ENCODE measurements at regions not wholly inside any gene's neighbourhood (a gene's known extent, or its start where the extent isn't known, plus 50 kb on each side); places are given as distances from the start of the nearest gene placed in this dataset.

- no peak overlapping the region for H2AFZ ChIP-seq (ENCODE audit: low read length)
- H3K79me2 ChIP-seq (ENCODE audit: insufficient read depth, low read length) = no peaks in the 10 kb centered on the region
- H4K20me1 ChIP-seq (ENCODE audit: insufficient read depth, low read length) = no peaks in the 10 kb centered on the region
- no peak overlapping the region for H3K9ac ChIP-seq (ENCODE audit: low read length)
- H3K9me2 ChIP-seq (ENCODE audit: low read depth, low read length) = no peaks in the 10 kb centered on the region
- no peaks in the 10 kb centered on the region for H3K27me3 ChIP-seq (ENCODE audit: insufficient read depth, low read length)
- no peaks in the 10 kb centered on the region for H3F3A ChIP-seq (ENCODE audit: insufficient read depth, low read length)
- H3K9me3 ChIP-seq (ENCODE audit: low read length) = no peaks in the 10 kb centered on the region
- H3K4me2 ChIP-seq (ENCODE audit: low read length) = no peak overlapping the region
- H3K4me1 ChIP-seq (ENCODE audit: insufficient read depth, low read length, severe bottlenecking) = no peaks in the 10 kb centered on the region
- H3K27ac ChIP-seq (ENCODE audit: low read depth, low read length, poor library complexity, severe bottlenecking) = no peak overlapping the region
- no peak for TF ChIP-seq EZH2 (IDR thresholded peaks at IDR 0.05; ENCODE audit: borderline replicate concordance, low read length)
- no peak for TF ChIP-seq CTCF (IDR thresholded peaks at IDR 0.05; ENCODE audit: low read length)
- no peaks in the 10 kb centered on the region for H3K36me3 ChIP-seq (ENCODE audit: insufficient read depth, low read length)
- H3K4me3 ChIP-seq (ENCODE audit: low read depth, low read length, poor library complexity, severe bottlenecking) = no peak overlapping the region
Measured at GRCh38 chr10:53276797-53277196, 504.2 kb upstream of the MBL2 start.

GRCh38 chr10:53269482-53269881, 496.9 kb upstream of the MBL2 start:
- H3K27me3 ChIP-seq (ENCODE audit: insufficient read depth, low read length) = no peaks in the 10 kb centered on the region
- H3K4me3 ChIP-seq (ENCODE audit: low read depth, low read length, poor library complexity, severe bottlenecking) = no peak overlapping the region
- no peaks in the 10 kb centered on the region for H3K9me3 ChIP-seq (ENCODE audit: low read length)
- no peaks in the 10 kb centered on the region for H4K20me1 ChIP-seq (ENCODE audit: insufficient read depth, low read length)
- H3K4me2 ChIP-seq (ENCODE audit: low read length) = no peak overlapping the region
- H3K4me1 ChIP-seq (ENCODE audit: insufficient read depth, low read length, severe bottlenecking) = no peaks in the 10 kb centered on the region
- no peaks in the 10 kb centered on the region for H3K9me2 ChIP-seq (ENCODE audit: low read depth, low read length)
- H3K36me3 ChIP-seq (ENCODE audit: insufficient read depth, low read length) = no peaks in the 10 kb centered on the region
- TF ChIP-seq EZH2 (IDR thresholded peaks at IDR 0.05; ENCODE audit: borderline replicate concordance, low read length) (no peak), CTCF (IDR thresholded peaks at IDR 0.05; ENCODE audit: low read length) (no peak)
- no peaks in the 10 kb centered on the region for H3K79me2 ChIP-seq (ENCODE audit: insufficient read depth, low read length)
- no peak overlapping the region for H3K27ac ChIP-seq (ENCODE audit: low read depth, low read length, poor library complexity, severe bottlenecking)
- H2AFZ ChIP-seq (ENCODE audit: low read length) = no peak overlapping the region
- no peak overlapping the region for H3K9ac ChIP-seq (ENCODE audit: low read length)
- no peaks in the 10 kb centered on the region; the same call in 1 of the 2 replicates for H3F3A ChIP-seq (ENCODE audit: insufficient read depth, low read length)

DNA sequence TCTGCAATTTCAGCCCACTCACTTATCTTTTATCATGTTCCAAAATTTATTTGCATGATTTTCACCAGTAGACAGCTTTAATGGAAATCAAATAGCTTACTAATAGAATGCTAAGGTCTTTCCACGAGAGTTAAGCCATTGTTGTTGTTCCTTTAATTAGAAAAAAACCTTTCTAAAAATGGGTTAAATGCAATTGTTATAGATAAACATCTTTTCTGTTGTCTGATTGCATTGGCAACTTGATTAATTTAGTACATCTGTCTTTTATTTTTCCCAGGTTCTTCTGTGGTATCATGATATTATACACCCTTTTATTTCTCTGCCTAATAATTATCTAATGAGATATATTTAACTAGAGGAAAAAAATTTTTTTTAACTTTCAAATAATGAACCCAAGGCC, 487.6 kb upstream of the MBL2 start:
- no peak for TF ChIP-seq CTCF (IDR thresholded peaks at IDR 0.05; ENCODE audit: low read length)
- TF ChIP-seq EZH2 (IDR thresholded peaks at IDR 0.05; ENCODE audit: borderline replicate concordance, low read length) = no peak
- no peak overlapping the region for H3K4me3 ChIP-seq (ENCODE audit: low read depth, low read length, poor library complexity, severe bottlenecking)
- no peak overlapping the region for H3K4me2 ChIP-seq (ENCODE audit: low read length)
- H3K79me2 ChIP-seq (ENCODE audit: insufficient read depth, low read length) = no peaks in the 10 kb centered on the region
- H3F3A ChIP-seq (ENCODE audit: insufficient read depth, low read length) = no peaks in the 10 kb centered on the region
- no peak overlapping the region for H3K27ac ChIP-seq (ENCODE audit: low read depth, low read length, poor library complexity, severe bottlenecking)
- no peaks in the 10 kb centered on the region for H3K9me2 ChIP-seq (ENCODE audit: low read depth, low read length)
- H3K9ac ChIP-seq (ENCODE audit: low read length) = no peak overlapping the region
- no peaks in the 10 kb centered on the region for H4K20me1 ChIP-seq (ENCODE audit: insufficient read depth, low read length)
- no peaks in the 10 kb centered on the region for H3K9me3 ChIP-seq (ENCODE audit: low read length)
- H3K36me3 ChIP-seq (ENCODE audit: insufficient read depth, low read length) = no peaks in the 10 kb centered on the region
- no peaks in the 10 kb centered on the region for H3K4me1 ChIP-seq (ENCODE audit: insufficient read depth, low read length, severe bottlenecking)
- no peak overlapping the region for H2AFZ ChIP-seq (ENCODE audit: low read length)
- no peaks in the 10 kb centered on the region for H3K27me3 ChIP-seq (ENCODE audit: insufficient read depth, low read length)

Data from OCI-LY1 (cell line).